Mucosa of descending colon (tissue), 3 donors: ENCODE measurements at regions not wholly inside any gene's neighbourhood (a gene's known extent, or its start where the extent isn't known, plus 50 kb on each side); places are given as distances from the start of the nearest gene placed in this dataset.

Experiments used
- ATAC-seq: fragments of 200-7000 bp; cut with Tn5 transposase; one replicate; pipeline ENCODE4 v1.9.1; 2020; ENCODE audit warnings: mild to moderate bottlenecking, moderate library complexity
- DNase-seq, 3 donors: peaks; one replicate each; pipeline ENCODE4 v3.0.0-alpha.2; 2020
- H3K36me3 ChIP-seq: fragments of 200-600 bp; one replicate; pipeline ENCODE4 v1.8.0; 2021; ENCODE audit warnings: low read depth, mild to moderate bottlenecking
- H3K4me1 ChIP-seq: fragments of 200-600 bp; one replicate; pipeline ENCODE4 v1.8.0; 2021; ENCODE audit warnings: low read depth, mild to moderate bottlenecking
- H3K4me3 ChIP-seq: fragments of 200-600 bp; one replicate; pipeline ENCODE4 v1.8.0; 2021; ENCODE audit warnings: mild to moderate bottlenecking
- H3K9me3 ChIP-seq: fragments of 200-600 bp; one replicate; pipeline ENCODE4 v1.8.0; 2021; ENCODE audit warnings: mild to moderate bottlenecking
- CTCF ChIP-seq: fragments of 200-600 bp; IDR thresholded peaks from one replicate; pipeline ENCODE4 v1.8.0; 2022; ENCODE audit warnings: antibody characterized with exemption, mild to moderate bottlenecking
- intact Hi-C, 2 donors: fragments of 100-400 bp; cut with DNase I in 1 of 2; cut with micrococcal nuclease in 1 of 2; formaldehyde crosslinking; loops; one replicate each; pipeline versions ENCODE4 v1.11.0 to v1.11.1; 2022; cut with DNase I, micrococcal nuclease
- donor health status: DM: no; HTN: no; CAD: no; lungs with moderate emphysema.
- donor health status: DM: no; HTN: no; CAD: no.
- donor health status: DM: no; HTN: yes; CAD: no.

GRCh38 chr5:167513381-167513780 lies 778.1 kb upstream of the WWC1 start:
- ATAC-seq (no peak), DNase-seq (no peak)
- TF ChIP-seq CTCF = no peak
- Histone ChIP-seq H3K9me3 (no peaks in the 10 kb centered on the region), H3K36me3 (no peaks in the 10 kb centered on the region), H3K4me1 (no peaks in the 10 kb centered on the region), H3K4me3 (no peak overlapping the region)
- intact Hi-C loops = no loop called here

GRCh38 chr5:167514461-167514860 lies 777.0 kb upstream of the WWC1 start:
- intact Hi-C loops = no loop called here

GRCh38 chr5:167525004-167525403 lies 766.4 kb upstream of the WWC1 start:
- Histone ChIP-seq H3K36me3 (no peaks in the 10 kb centered on the region), H3K4me3 (no peak overlapping the region), H3K4me1 (no peaks in the 10 kb centered on the region), H3K9me3 (no peaks in the 10 kb centered on the region)
- no peak for TF ChIP-seq CTCF
- no peak for DNase-seq
- intact Hi-C loops = no loop called here
- no peak for ATAC-seq

More at GRCh38 chr5:167514461-167514860, 777.0 kb upstream of the WWC1 start:
- Histone ChIP-seq H3K4me3 (no peak overlapping the region), H3K4me1 (no peaks in the 10 kb centered on the region), H3K36me3 (no peaks in the 10 kb centered on the region), H3K9me3 (no peaks in the 10 kb centered on the region)
- no peak for TF ChIP-seq CTCF
- DNase-seq = no peak
- ATAC-seq = no peak

- ATAC-seq (no peak), DNase-seq (no peak)
- Histone ChIP-seq H3K36me3 (no peaks in the 10 kb centered on the region), H3K4me3 (no peak overlapping the region), H3K9me3 (no peaks in the 10 kb centered on the region), H3K4me1 (no peaks in the 10 kb centered on the region)
- intact Hi-C loops = no loop called here
- TF ChIP-seq CTCF = no peak
Measured at GRCh38 chr5:167528651-167529050, 762.8 kb upstream of the WWC1 start.

- Histone ChIP-seq H3K4me3 (no peak overlapping the region), H3K36me3 (no peaks in the 10 kb centered on the region), H3K9me3 (no peaks in the 10 kb centered on the region), H3K4me1 (no peaks in the 10 kb centered on the region)
- intact Hi-C loops = no loop called here
- no peak for ATAC-seq
- TF ChIP-seq CTCF = no peak
- DNase-seq = no peak
Measured at GRCh38 chr5:167530548-167530947, 760.9 kb upstream of the WWC1 start.
